HFFc6 (cell line): ENCODE measurements at regions not wholly inside any gene's neighbourhood (a gene's known extent, or its start where the extent isn't known, plus 50 kb on each side); places are given as distances from the start of the nearest gene placed in this dataset.

Experiments used
- DNase-seq: peaks from one replicate; pipeline ENCODE4 v3.0.0-alpha.2; 2018
- H3K27ac Mint-ChIP-seq: 2 replicates; pipeline ENCODE4 v1.8.0; 2020; ENCODE audit warnings: mild to moderate bottlenecking, mixed read lengths
- H3K27me3 Mint-ChIP-seq: 2 replicates; pipeline ENCODE4 v1.8.0; 2021; ENCODE audit warnings: mild to moderate bottlenecking, moderate library complexity, mixed read lengths; ENCODE audit not compliant: insufficient read depth
- H3K36me3 Mint-ChIP-seq: 2 replicates; pipeline ENCODE4 v1.8.0; 2021; ENCODE audit warnings: low read depth, mixed read lengths
- H3K4me1 Mint-ChIP-seq: 2 replicates; pipeline ENCODE4 v1.8.0; 2020; ENCODE audit warnings: low read depth, mixed read lengths
- H3K4me3 Mint-ChIP-seq: 2 replicates; pipeline ENCODE4 v1.8.0; 2020; ENCODE audit warnings: mild to moderate bottlenecking, moderate library complexity, mixed read lengths
- H3K9me3 Mint-ChIP-seq: 2 replicates; pipeline ENCODE4 v1.8.0; 2020; ENCODE audit warnings: mild to moderate bottlenecking, mixed read lengths
- TF ChIP-seq, protein P1 (sequence below): fragments of 200-600 bp; sonication (generic); IDR thresholded peaks from 2 replicates; pipeline ENCODE4 v1.5.0; 2021; ENCODE audit warnings: antibody characterized with exemption, mild to moderate bottlenecking

DNA sequence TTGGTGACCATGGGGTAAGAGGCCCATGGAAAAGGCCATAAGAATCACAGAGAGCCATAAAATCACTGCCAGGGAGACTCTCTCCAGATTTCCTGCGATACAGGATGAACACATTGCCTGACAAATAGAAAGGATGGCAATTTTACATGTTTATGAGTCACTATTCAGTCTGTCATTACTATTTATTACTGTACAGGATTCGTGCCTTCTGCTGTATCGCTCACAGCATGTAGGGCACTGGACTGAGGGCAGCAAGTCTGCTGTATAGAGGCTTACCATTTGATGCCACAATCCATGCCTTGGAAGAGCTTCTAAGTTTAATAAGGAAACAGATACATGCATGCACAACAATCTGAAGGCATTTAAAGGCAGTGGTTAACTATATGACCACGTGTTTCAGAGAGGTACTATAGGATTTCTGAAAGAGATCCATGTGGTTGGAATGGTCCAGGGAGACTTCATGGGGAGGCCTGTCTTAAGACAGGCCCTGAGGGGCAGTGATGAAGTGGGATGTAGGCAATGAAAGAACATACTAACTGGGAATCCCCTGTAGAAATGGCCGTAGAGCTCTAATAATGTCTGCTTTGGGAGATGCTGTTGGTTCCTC, 702.4 kb upstream of the RAB6C start:
- no peaks in the 10 kb centered on the region for H3K36me3 Mint-ChIP-seq
- H3K4me3 Mint-ChIP-seq: no peak overlapping the region
- H3K27ac Mint-ChIP-seq: no peak overlapping the region
- peaks cover 25% of the 10 kb centered on the region for H3K9me3 Mint-ChIP-seq
- H3K27me3 Mint-ChIP-seq: peaks cover 3% of the 10 kb centered on the region
- DNase-seq: no peak
- no peaks in the 10 kb centered on the region for H3K4me1 Mint-ChIP-seq
- TF ChIP-seq, protein P1, sequence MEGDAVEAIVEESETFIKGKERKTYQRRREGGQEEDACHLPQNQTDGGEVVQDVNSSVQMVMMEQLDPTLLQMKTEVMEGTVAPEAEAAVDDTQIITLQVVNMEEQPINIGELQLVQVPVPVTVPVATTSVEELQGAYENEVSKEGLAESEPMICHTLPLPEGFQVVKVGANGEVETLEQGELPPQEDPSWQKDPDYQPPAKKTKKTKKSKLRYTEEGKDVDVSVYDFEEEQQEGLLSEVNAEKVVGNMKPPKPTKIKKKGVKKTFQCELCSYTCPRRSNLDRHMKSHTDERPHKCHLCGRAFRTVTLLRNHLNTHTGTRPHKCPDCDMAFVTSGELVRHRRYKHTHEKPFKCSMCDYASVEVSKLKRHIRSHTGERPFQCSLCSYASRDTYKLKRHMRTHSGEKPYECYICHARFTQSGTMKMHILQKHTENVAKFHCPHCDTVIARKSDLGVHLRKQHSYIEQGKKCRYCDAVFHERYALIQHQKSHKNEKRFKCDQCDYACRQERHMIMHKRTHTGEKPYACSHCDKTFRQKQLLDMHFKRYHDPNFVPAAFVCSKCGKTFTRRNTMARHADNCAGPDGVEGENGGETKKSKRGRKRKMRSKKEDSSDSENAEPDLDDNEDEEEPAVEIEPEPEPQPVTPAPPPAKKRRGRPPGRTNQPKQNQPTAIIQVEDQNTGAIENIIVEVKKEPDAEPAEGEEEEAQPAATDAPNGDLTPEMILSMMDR: no peak

DNA sequence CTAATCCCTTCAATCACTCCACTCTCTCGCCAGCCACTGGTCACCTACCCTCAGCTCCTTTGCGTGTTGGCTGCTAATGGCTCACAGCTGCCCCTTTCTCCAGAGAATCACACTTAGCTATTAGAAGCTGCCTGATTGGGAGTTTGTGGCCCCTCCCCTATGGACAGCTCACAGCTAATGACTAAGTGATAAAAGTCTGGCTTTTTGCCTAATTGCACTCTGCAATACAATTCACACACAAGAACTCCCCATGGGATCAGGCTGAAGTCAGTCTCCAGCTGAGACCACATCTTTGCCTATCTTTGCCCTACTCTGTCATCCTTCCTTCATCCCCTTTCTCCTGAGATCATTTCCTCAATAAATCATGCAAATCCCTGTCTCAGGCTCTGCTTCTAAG, 701.9 kb upstream of the RAB6C start:
- Mint-ChIP-seq H3K36me3 (no peaks in the 10 kb centered on the region), H3K27ac (no peak overlapping the region), H3K4me3 (no peak overlapping the region), H3K9me3 (peaks cover 26% of the 10 kb centered on the region), H3K27me3 (peaks cover 3% of the 10 kb centered on the region), H3K4me1 (no peaks in the 10 kb centered on the region)
- TF ChIP-seq, protein P1: no peak
- DNase-seq: no peak

DNA sequence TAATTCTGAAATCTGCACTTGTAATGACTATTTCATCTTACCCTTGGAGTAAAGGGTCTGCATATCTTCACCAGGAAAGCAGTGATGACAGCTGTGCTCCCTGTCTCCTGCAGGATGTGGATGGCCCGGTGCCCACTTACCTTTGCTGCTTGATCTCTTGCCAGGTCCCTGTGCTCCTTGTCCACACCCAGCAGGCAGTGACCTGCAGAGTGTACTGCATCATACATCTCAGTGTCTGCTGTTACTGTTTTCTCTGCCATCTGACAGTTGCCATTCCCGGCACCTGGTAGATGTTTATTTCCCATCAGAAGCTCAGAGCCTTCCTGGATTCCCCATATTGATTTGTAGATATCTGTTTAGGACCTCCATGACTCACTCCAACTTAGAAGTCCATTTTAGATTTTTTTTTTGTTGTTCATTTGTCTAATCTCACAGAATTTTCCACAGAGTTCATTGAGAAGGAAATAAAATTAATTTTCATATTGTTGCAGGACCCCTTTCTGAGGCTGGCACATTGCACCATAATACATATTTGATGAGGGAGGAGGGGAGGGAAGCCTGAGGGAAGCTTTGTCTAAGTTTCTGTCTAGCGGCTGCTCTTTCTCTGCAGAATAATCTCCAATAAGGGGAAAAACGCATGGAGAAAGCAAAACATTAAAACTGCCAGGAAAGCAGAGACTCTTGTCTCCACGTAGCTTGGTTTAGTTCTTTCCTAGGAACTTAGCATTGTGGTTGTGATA, 697.5 kb upstream of the RAB6C start:
- DNase-seq: no peak
- H3K27ac Mint-ChIP-seq: no peak overlapping the region
- no peaks in the 10 kb centered on the region for H3K4me1 Mint-ChIP-seq
- TF ChIP-seq, protein P1: no peak
- peaks cover 33% of the 10 kb centered on the region for H3K9me3 Mint-ChIP-seq
- no peaks in the 10 kb centered on the region for H3K36me3 Mint-ChIP-seq
- no peaks in the 10 kb centered on the region; the same call in 1 of the 2 replicates for H3K27me3 Mint-ChIP-seq
- no peak overlapping the region for H3K4me3 Mint-ChIP-seq

DNA sequence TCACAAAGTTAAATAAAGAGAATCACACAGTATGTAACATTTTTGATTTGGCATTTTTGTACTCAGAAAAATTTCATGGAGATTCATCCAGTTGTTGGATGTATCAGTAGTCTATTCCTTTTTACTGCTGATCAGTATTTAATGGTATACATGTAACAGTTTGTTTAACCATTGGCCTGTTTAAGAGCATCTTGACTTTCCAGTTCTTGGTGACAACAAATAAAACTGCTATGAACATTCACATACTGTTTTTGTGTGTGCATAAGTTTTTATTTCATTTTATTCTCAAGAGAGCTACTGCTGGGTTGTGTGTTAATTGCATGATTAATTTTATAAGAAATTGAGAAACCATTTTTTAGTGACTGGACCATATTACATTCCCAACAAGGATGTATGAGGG, 694.5 kb upstream of the RAB6C start:
- Mint-ChIP-seq H3K4me1 (no peaks in the 10 kb centered on the region), H3K27me3 (no peaks in the 10 kb centered on the region), H3K36me3 (no peaks in the 10 kb centered on the region), H3K9me3 (peaks cover 15% of the 10 kb centered on the region), H3K27ac (no peak overlapping the region), H3K4me3 (no peak overlapping the region)
- DNase-seq: no peak
- TF ChIP-seq, protein P1: no peak

DNA sequence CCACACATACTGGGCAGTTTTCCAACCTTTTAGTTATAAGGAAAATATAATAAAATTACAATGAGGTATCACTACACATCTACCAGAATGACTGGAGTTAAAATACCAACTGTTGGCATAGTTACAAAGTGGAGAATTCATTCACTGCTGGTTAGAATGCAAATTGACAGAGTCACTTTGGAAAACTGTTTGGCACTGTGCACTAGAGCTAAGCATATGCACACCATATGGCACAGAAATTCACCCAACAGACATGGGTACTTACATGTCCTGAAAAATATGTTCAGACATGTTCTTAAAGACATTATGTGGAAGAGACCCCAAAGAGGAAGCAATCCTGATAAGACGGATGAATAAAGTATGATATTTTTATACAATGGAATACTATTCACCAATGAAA, 686.1 kb upstream of the RAB6C start:
- TF ChIP-seq, protein P1: no peak
- H3K4me3 Mint-ChIP-seq: no peak overlapping the region
- no peak for DNase-seq
- peaks cover 36% of the 10 kb centered on the region for H3K9me3 Mint-ChIP-seq
- H3K36me3 Mint-ChIP-seq: no peaks in the 10 kb centered on the region
- H3K4me1 Mint-ChIP-seq: no peaks in the 10 kb centered on the region
- H3K27me3 Mint-ChIP-seq: peaks cover 2% of the 10 kb centered on the region; the same call in 1 of the 2 replicates
- no peak overlapping the region for H3K27ac Mint-ChIP-seq
